HUES64 (cell line): ENCODE measurements at regions not wholly inside any gene's neighbourhood (a gene's known extent, or its start where the extent isn't known, plus 50 kb on each side); places are given as distances from the start of the nearest gene placed in this dataset.

Experiments used
- H3K27ac ChIP-seq: 2 replicates; pipeline ENCODE4 v1.7.0; 2013; ENCODE audit warnings: low read depth, low read length, inconsistent platforms
- H3K27me3 ChIP-seq: 2 replicates; pipeline ENCODE4 v1.6.1; 2013; ENCODE audit warnings: mild to moderate bottlenecking, low read length; ENCODE audit not compliant: insufficient read depth
- H3K36me3 ChIP-seq: 2 replicates; pipeline ENCODE4 v1.6.1; 2013; ENCODE audit warnings: mild to moderate bottlenecking, low read length; ENCODE audit not compliant: insufficient read depth
- H3K4me1 ChIP-seq: 2 replicates; pipeline ENCODE4 v1.6.1; 2013; ENCODE audit warnings: mild to moderate bottlenecking, low read length, moderate library complexity; ENCODE audit not compliant: insufficient read depth
- H3K4me3 ChIP-seq: 2 replicates; pipeline ENCODE4 v1.5.1; 2013; ENCODE audit warnings: mild to moderate bottlenecking, low read length, moderate library complexity
- H3K9ac ChIP-seq: 2 replicates; pipeline ENCODE4 v1.6.1; 2013; ENCODE audit warnings: mild to moderate bottlenecking, low read depth, low read length
- H3K9me3 ChIP-seq: 2 replicates; pipeline ENCODE4 v1.6.1; 2013; ENCODE audit warnings: low read depth, low read length; ENCODE audit not compliant: insufficient read depth
- WGBS: fragments of 150-250, 120-280 bp; methylation state at CpG from one replicate; pipeline ENCODE4 v1.1.7; 2013; ENCODE audit warnings: missing lambda C conversion rate; 5-methylcytosine and 5-hydroxymethylcytosine counted together

DNA sequence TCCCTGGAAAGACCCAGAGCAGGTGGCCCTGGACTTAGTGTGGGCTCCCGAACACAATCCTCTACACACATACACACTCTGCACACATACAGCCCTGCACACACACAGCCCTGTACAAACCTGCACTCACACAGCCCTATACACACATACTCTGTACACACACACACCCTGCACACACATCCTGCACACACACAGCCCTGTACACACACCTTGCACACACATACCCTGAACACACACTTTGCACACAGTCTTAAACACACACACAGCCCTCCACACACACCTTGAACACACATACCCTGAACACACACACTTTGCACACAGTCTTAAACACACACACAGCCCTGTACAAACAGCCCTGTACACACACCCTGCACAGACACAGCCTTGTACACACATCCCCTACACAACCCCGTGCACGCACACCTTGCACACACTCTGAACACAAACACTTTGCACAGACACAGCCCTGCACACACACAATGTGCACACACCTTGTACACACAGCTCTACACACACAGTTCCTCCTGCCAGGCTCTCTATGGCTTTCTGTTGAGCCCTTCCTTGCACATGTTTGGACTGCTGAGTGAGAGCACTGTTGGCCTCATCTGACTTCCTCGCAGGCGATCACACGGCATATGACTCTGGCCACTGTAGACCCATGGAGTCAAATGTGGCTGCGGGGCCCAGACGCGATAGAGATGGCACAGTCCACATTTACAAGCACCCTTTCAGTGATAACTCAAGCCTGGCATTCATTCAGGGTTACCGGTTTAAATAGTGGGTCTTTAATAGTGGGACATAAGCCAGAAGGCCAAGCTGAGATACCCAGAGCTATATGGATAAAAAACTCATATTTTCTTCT lies 245.7 kb upstream of the IRX1 start:
- Histone ChIP-seq H3K9me3 (no peaks in the 10 kb centered on the region), H3K9ac (no peak overlapping the region), H3K27me3 (no peaks in the 10 kb centered on the region), H3K4me1 (no peaks in the 10 kb centered on the region), H3K4me3 (no peak overlapping the region), H3K27ac (no peak overlapping the region), H3K36me3 (no peaks in the 10 kb centered on the region)
- WGBS: 96% methylated on average over 10 of the region's 10 CpGs

GRCh38 chr5:3348576-3349535 lies 246.8 kb upstream of the IRX1 start:
- Histone ChIP-seq H3K4me3 (no peak overlapping the region), H3K9ac (no peak overlapping the region), H3K27me3 (no peaks in the 10 kb centered on the region), H3K36me3 (no peaks in the 10 kb centered on the region), H3K4me1 (no peaks in the 10 kb centered on the region), H3K27ac (no peak overlapping the region), H3K9me3 (no peaks in the 10 kb centered on the region)
- WGBS: 91% methylated on average over 22 of the region's 22 CpGs

- Histone ChIP-seq H3K9me3 (no peaks in the 10 kb centered on the region), H3K4me1 (no peaks in the 10 kb centered on the region), H3K27me3 (no peaks in the 10 kb centered on the region), H3K36me3 (no peaks in the 10 kb centered on the region), H3K4me3 (no peak overlapping the region), H3K9ac (no peak overlapping the region), H3K27ac (no peak overlapping the region)
- 92% methylated on average over 5 of the region's 5 CpGs for WGBS
These were observed 247.9 kb upstream of the IRX1 start for GRCh38 chr5:3347741-3348140.

GRCh38 chr5:3346111-3346820 lies 249.4 kb upstream of the IRX1 start:
- WGBS: 92% methylated on average over 26 of the region's 26 CpGs
- Histone ChIP-seq H3K4me3 (no peak overlapping the region), H3K9me3 (no peaks in the 10 kb centered on the region), H3K27ac (no peak overlapping the region), H3K27me3 (no peaks in the 10 kb centered on the region), H3K4me1 (no peaks in the 10 kb centered on the region), H3K9ac (no peak overlapping the region), H3K36me3 (no peaks in the 10 kb centered on the region)

DNA sequence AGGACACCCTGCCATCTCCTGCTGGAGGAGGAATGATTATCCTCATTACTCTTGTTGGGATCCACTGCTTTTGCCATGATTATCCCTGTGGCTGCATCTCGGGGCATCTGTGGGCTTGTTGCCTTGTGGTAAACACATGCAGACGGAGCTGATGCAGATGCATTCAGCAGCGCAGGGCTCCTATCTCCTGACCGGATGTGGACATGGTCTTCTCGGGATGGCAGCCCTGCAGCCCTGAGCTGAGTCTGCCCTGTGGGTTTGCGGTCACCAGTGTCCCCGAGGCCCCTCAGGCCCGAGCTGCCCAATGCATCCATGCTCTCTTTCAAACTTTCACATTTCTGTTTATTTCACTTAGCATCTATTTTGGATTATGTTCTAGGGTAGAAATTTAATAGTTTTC lies 250.4 kb upstream of the IRX1 start:
- H3K4me3 ChIP-seq: no peak overlapping the region
- 98% methylated on average over 8 of the region's 8 CpGs for WGBS
- no peaks in the 10 kb centered on the region for H3K9me3 ChIP-seq
- no peak overlapping the region for H3K27ac ChIP-seq
- no peak overlapping the region for H3K9ac ChIP-seq
- no peaks in the 10 kb centered on the region for H3K36me3 ChIP-seq
- no peaks in the 10 kb centered on the region for H3K4me1 ChIP-seq
- H3K27me3 ChIP-seq: no peaks in the 10 kb centered on the region

GRCh38 chr5:3344671-3345070 lies 251.0 kb upstream of the IRX1 start:
- no peaks in the 10 kb centered on the region for H3K4me1 ChIP-seq
- H3K27me3 ChIP-seq: no peaks in the 10 kb centered on the region
- no peaks in the 10 kb centered on the region for H3K9me3 ChIP-seq
- no peak overlapping the region for H3K27ac ChIP-seq
- H3K9ac ChIP-seq: no peak overlapping the region
- no peaks in the 10 kb centered on the region for H3K36me3 ChIP-seq
- H3K4me3 ChIP-seq: no peak overlapping the region
- WGBS: 95% methylated on average over 11 of the region's 11 CpGs

DNA sequence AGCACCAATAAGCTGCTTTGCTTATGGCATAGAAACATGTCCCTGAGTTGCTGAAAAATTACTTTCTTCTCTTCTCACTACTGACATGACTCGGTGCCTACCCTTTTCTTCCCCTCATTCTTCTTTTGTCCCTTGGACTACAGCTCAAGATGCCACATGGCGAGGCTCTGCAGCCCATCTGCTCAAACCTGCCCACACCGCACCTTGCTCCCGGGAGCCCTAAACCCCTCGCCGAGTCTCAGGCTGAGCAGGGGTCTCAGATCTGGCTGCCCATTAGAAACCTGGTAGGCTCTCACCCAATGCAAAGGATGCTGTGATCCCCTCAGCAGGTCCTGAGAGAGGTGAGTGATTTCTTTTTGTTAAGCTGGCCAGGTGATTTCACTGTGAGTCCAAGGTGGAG lies 251.7 kb upstream of the IRX1 start:
- Histone ChIP-seq H3K9ac (no peak overlapping the region), H3K9me3 (no peaks in the 10 kb centered on the region)

DNA sequence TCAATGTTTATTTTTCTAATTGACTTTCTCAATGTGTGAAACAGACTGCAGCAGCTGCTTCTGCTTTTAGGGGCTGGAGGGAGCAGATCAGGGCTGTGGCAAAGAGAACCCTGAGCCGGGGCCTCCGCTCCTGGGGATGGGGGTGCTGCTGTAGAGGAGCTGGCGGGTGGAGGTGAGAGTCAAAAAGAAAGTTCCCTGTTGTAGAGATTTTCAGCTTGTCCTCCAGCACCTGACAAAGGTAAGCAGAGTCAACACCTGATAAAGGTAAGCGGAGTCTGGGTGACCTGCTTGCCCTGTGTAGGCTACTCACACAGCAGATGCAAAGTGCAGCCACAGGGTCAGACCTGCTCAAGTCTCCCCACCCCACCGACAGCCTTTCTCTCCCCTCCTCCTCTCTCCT lies 252.4 kb upstream of the IRX1 start:
- Histone ChIP-seq H3K9me3 (no peaks in the 10 kb centered on the region), H3K27me3 (no peaks in the 10 kb centered on the region), H3K4me1 (no peaks in the 10 kb centered on the region), H3K27ac (no peak overlapping the region), H3K36me3 (no peaks in the 10 kb centered on the region), H3K4me3 (no peak overlapping the region), H3K9ac (no peak overlapping the region)
- 84% methylated on average over 5 of the region's 5 CpGs for WGBS

More for the DNA sequence above, 251.7 kb upstream of the IRX1 start:
- H3K27ac ChIP-seq: no peak overlapping the region
- WGBS: 91% methylated on average over 6 of the region's 6 CpGs
- no peaks in the 10 kb centered on the region for H3K4me1 ChIP-seq
- H3K27me3 ChIP-seq: no peaks in the 10 kb centered on the region
- no peaks in the 10 kb centered on the region for H3K36me3 ChIP-seq
- H3K4me3 ChIP-seq: no peak overlapping the region

- Histone ChIP-seq H3K27ac (no peak overlapping the region), H3K9me3 (no peaks in the 10 kb centered on the region), H3K27me3 (no peaks in the 10 kb centered on the region), H3K4me3 (no peak overlapping the region), H3K4me1 (no peaks in the 10 kb centered on the region), H3K36me3 (no peaks in the 10 kb centered on the region), H3K9ac (no peak overlapping the region)
- WGBS: 95% methylated on average over 18 of the region's 18 CpGs
These were observed 253.1 kb upstream of the IRX1 start for GRCh38 chr5:3342271-3343100.

DNA sequence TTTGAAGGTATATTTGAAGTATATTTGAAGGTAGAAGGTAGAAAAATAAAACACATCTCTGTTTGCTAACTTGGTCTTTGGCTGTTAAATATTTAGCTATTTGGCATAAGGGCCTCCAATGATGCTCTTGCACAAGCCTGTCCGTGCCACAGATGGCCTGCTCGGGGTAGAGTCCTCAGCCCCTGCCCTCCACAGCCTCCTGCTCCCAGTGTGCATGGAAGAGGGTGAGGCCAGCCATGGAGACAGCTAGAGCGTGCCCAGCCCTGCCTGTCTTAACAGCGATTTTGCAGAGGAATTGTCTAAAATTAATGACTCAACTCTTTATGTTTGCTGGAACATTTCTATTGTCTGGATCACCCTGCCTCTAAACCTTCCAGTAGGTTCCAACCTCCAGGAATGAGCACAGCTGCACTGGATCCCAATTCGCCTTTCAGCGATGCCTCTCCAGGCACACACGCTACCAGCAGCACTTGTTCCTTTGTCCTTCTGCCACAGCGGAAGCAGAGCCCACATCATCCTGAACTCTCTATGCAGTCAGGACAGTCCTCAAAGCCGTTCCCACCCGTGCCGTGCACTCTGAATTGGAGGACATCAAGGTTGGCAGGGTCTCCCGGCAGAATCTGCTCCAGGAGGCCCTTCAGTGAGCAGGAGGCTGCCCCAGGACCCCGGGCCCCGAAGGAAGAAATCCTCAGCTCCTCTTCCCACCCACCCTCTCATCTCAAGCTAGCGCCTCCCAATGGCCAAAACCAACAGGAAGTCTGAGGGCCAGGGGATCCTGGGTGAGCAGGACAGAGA lies 254.0 kb upstream of the IRX1 start:
- WGBS: 94% methylated on average over 15 of the region's 15 CpGs
- Histone ChIP-seq H3K9me3 (no peaks in the 10 kb centered on the region), H3K9ac (no peak overlapping the region), H3K27me3 (no peaks in the 10 kb centered on the region), H3K4me1 (no peaks in the 10 kb centered on the region), H3K4me3 (no peak overlapping the region), H3K36me3 (no peaks in the 10 kb centered on the region), H3K27ac (no peak overlapping the region)
